ENCODE measurements at regions not wholly inside any gene's neighbourhood (a gene's known extent, or its start where the extent isn't known, plus 50 kb on each side); places are given as distances from the start of the nearest gene placed in this dataset.

GRCh38 chr3:89042236-89042835 lies 65.1 kb upstream of the EPHA3 start:
- no peak for DNase-seq (ENCODE audit: low spot score in 2 of 2)
- TF ChIP-seq CTCF (IDR thresholded peaks at IDR 0.05) (no peak), POLR2AphosphoS5 (IDR thresholded peaks at IDR 0.05) (no peak), POLR2A (IDR thresholded peaks at IDR 0.05) (no peak)
- H3K27ac ChIP-seq: no peak overlapping the region
- intact Hi-C loops (cut with DNase I; ENCODE audit: low total_unique reads): no loop called here
- no peak overlapping the region for H3K4me3 ChIP-seq
- H3K27me3 ChIP-seq: no peaks in the 10 kb centered on the region
- no peaks in the 10 kb centered on the region for H3K36me3 ChIP-seq
- no peaks in the 10 kb centered on the region for H3K9me3 ChIP-seq
- no peaks in the 10 kb centered on the region for H3K4me1 ChIP-seq

GRCh38 chr3:89043406-89043932 lies 64.0 kb upstream of the EPHA3 start:
- H3K27me3 ChIP-seq: no peaks in the 10 kb centered on the region

GRCh38 chr3:89046661-89047060 lies 60.8 kb upstream of the EPHA3 start:
- Histone ChIP-seq H3K9me3 (no peaks in the 10 kb centered on the region), H3K4me1 (no peaks in the 10 kb centered on the region), H3K27me3 (no peaks in the 10 kb centered on the region), H3K36me3 (no peaks in the 10 kb centered on the region), H3K4me3 (no peak overlapping the region), H3K27ac (no peak overlapping the region)
- no peak for DNase-seq (ENCODE audit: low spot score in 2 of 2)
- intact Hi-C loops (cut with DNase I; ENCODE audit: low total_unique reads): no loop called here
- TF ChIP-seq POLR2AphosphoS5 (IDR thresholded peaks at IDR 0.05): no peak
- no peak for TF ChIP-seq POLR2A (IDR thresholded peaks at IDR 0.05)
- TF ChIP-seq CTCF (IDR thresholded peaks at IDR 0.05): no peak

More at GRCh38 chr3:89043406-89043932, 64.0 kb upstream of the EPHA3 start:
- Histone ChIP-seq H3K9me3 (no peaks in the 10 kb centered on the region), H3K36me3 (no peaks in the 10 kb centered on the region), H3K4me1 (no peaks in the 10 kb centered on the region), H3K27ac (no peak overlapping the region), H3K4me3 (no peak overlapping the region)
- no peak for DNase-seq (ENCODE audit: low spot score in 2 of 2)
- no peak for TF ChIP-seq POLR2AphosphoS5 (IDR thresholded peaks at IDR 0.05)
- no peak for TF ChIP-seq CTCF (IDR thresholded peaks at IDR 0.05)
- no peak for TF ChIP-seq POLR2A (IDR thresholded peaks at IDR 0.05)
- intact Hi-C loops (cut with DNase I; ENCODE audit: low total_unique reads): no loop called here

GRCh38 chr3:89049119-89049518 lies 58.3 kb upstream of the EPHA3 start:
- TF ChIP-seq POLR2A (IDR thresholded peaks at IDR 0.05): no peak
- TF ChIP-seq POLR2AphosphoS5 (IDR thresholded peaks at IDR 0.05): no peak
- TF ChIP-seq CTCF (IDR thresholded peaks at IDR 0.05): no peak
- DNase-seq (ENCODE audit: low spot score in 2 of 2): no peak

GRCh38 chr3:89052386-89052785 lies 55.0 kb upstream of the EPHA3 start:
- H3K4me1 ChIP-seq: no peaks in the 10 kb centered on the region
- no peak overlapping the region for H3K27ac ChIP-seq
- no peaks in the 10 kb centered on the region for H3K27me3 ChIP-seq
- DNase-seq (ENCODE audit: low spot score in 2 of 2): no peak
- intact Hi-C loops (cut with DNase I; ENCODE audit: low total_unique reads): no loop called here
- H3K36me3 ChIP-seq: no peaks in the 10 kb centered on the region
- no peak overlapping the region for H3K4me3 ChIP-seq
- no peak for TF ChIP-seq CTCF (IDR thresholded peaks at IDR 0.05)
- no peak for TF ChIP-seq POLR2A (IDR thresholded peaks at IDR 0.05)
- TF ChIP-seq POLR2AphosphoS5 (IDR thresholded peaks at IDR 0.05): no peak
- H3K9me3 ChIP-seq: no peaks in the 10 kb centered on the region

More at GRCh38 chr3:89049119-89049518, 58.3 kb upstream of the EPHA3 start:
- Histone ChIP-seq H3K4me1 (no peaks in the 10 kb centered on the region), H3K27ac (no peak overlapping the region), H3K9me3 (no peaks in the 10 kb centered on the region), H3K36me3 (no peaks in the 10 kb centered on the region), H3K27me3 (no peaks in the 10 kb centered on the region), H3K4me3 (no peak overlapping the region)
- intact Hi-C loops (cut with DNase I; ENCODE audit: low total_unique reads): no loop called here

All from breast epithelium (tissue), 4 donors.